Liver (tissue), 3 donors: ENCODE measurements at regions not wholly inside any gene's neighbourhood (a gene's known extent, or its start where the extent isn't known, plus 50 kb on each side); places are given as distances from the start of the nearest gene placed in this dataset.

Source experiments
- CTCF ChIP-seq: fragments of 150-350 bp; IDR thresholded peaks from 2 replicates; pipeline ENCODE4 v1.5.1; 2017; ENCODE audit warnings: improper control_type of control experiment, low read depth, low read length; ENCODE audit not compliant: missing input control
- FOXA1 ChIP-seq: IDR thresholded peaks from 2 replicates; pipeline ENCODE4 v1.6.1; 2016; ENCODE audit warnings: antibody characterized with exemption
- GABPA ChIP-seq, 2 donors: IDR thresholded peaks in 1 of 2; conservative IDR thresholded peaks in 1 of 2; 2 replicates each; pipeline ENCODE4 v1.6.1; 2016; ENCODE audit warnings: antibody characterized with exemption in 2 of 2, mild to moderate bottlenecking in 1 of 2, moderate library complexity in 1 of 2
- TF ChIP-seq, protein P1 (sequence below): IDR thresholded peaks from 2 replicates; pipeline ENCODE4 v1.6.1; 2016; ENCODE audit warnings: antibody characterized with exemption
- donor health status: healthy.
- donor health status: healthy.

- TF ChIP-seq, protein P1, sequence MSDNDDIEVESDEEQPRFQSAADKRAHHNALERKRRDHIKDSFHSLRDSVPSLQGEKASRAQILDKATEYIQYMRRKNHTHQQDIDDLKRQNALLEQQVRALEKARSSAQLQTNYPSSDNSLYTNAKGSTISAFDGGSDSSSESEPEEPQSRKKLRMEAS = no peak
- TF ChIP-seq CTCF (no peak), FOXA1 (no peak), GABPA (IDR thresholded peaks at IDR 0.05 in 1 of 2, conservative IDR thresholded peaks at IDR 0.05 in 1 of 2) (no peak)
Observed at GRCh38 chr19:13613447-13613846, 107.2 kb upstream of the CACNA1A start.
